Endothelial cell of umbilical vein (primary cell): ENCODE measurements at regions not wholly inside any gene's neighbourhood (a gene's known extent, or its start where the extent isn't known, plus 50 kb on each side); places are given as distances from the start of the nearest gene placed in this dataset.
"Not testable (repeated sequence)": the region's sequence is repeated elsewhere in the genome, so short reads cannot be mapped to it uniquely, and the experiment has no call there.

Experiments used
- BruUV-seq: library from RNA; stranded (reverse); fragments of 400-500 nt; replicated peaks from 2 replicates; lab custom pipeline; 2021; lab: Mats Ljungman, UMichigan
- CTCF ChIA-PET: fragments of 300-600, 350-600 bp; sonication (Branson Sonifier 250); formaldehyde crosslinking; loops from one replicate; lab custom pipeline; 2021; ENCODE audit warnings: antibody characterized with exemption, inconsistent platforms; lab: Charles Lee
- POLR2A ChIA-PET: fragments of 300-600, 350-600 bp; sonication (Branson Sonifier 250); formaldehyde crosslinking; loops from one replicate; lab custom pipeline; 2021; ENCODE audit warnings: antibody characterized with exemption, inconsistent platforms; lab: Charles Lee
- DNase-seq: peaks from one replicate; pipeline ENCODE4 v3.0.0-alpha.2; 2011; ENCODE audit warnings: low read depth, low spot score
- FAIRE-seq: peaks from 2 replicates; lab custom pipeline; 2011; peaks lifted over from hg19 to GRCh38; lab: Jason Lieb, UNC
- H2AFZ ChIP-seq: 2 replicates; pipeline ENCODE4 v1.6.0; 2012; ENCODE audit warnings: low read depth, low read length, control low read depth, inconsistent platforms
- H3K27ac ChIP-seq: 2 replicates; pipeline ENCODE4 v1.5.1; 2011; ENCODE audit warnings: low read depth, mild to moderate bottlenecking, control low read depth, low read length, moderate library complexity; ENCODE audit not compliant: insufficient read depth
- H3K27me3 ChIP-seq, 2 experiments: 2 replicates each; pipeline versions ENCODE4 v1.6.0 to v1.6.1; 2011; ENCODE audit warnings: low read length in 2 of 2, mixed read lengths in 1 of 2; ENCODE audit not compliant: control insufficient read depth in 2 of 2, insufficient read depth in 2 of 2
- H3K36me3 ChIP-seq, 2 experiments: 2 replicates in 1 of 2; 3 replicates in 1 of 2; pipeline ENCODE4 v1.5.1; 2011; ENCODE audit warnings: low read length in 2 of 2, mild to moderate bottlenecking in 1 of 2, moderate library complexity in 1 of 2; ENCODE audit not compliant: control insufficient read depth in 2 of 2, insufficient read depth in 2 of 2; ENCODE audit errors: extremely low read depth in 1 of 2
- H3K4me1 ChIP-seq: 3 replicates; pipeline ENCODE4 v1.5.1; 2011; ENCODE audit warnings: mild to moderate bottlenecking, low read length; ENCODE audit not compliant: control insufficient read depth, insufficient read depth; ENCODE audit errors: extremely low read depth
- H3K4me2 ChIP-seq: 2 replicates; pipeline ENCODE4 v1.6.1; 2011; ENCODE audit warnings: low read length, control low read depth, mixed read lengths; ENCODE audit not compliant: insufficient read depth
- H3K4me3 ChIP-seq, 3 experiments: fragments of 200-600 bp in 1 of 3; sonication (generic), shearing (Covaris generic) in 1 of 3; replicated peaks in 1 of 3; 2 replicates each; pipeline ENCODE4 v1.5.1; 2011 to 2016; ENCODE audit warnings: control low read depth in 3 of 3, low read length in 3 of 3, mild to moderate bottlenecking in 2 of 3, inconsistent platforms in 1 of 3, low read depth in 1 of 3, moderate library complexity in 1 of 3; ENCODE audit not compliant: insufficient read depth in 1 of 3
- H3K79me2 ChIP-seq: 2 replicates; pipeline ENCODE4 v1.6.0; 2012; ENCODE audit warnings: low read length, inconsistent platforms; ENCODE audit not compliant: control insufficient read depth, insufficient read depth
- H3K9ac ChIP-seq: replicated peaks from 2 replicates; pipeline ENCODE3; 2011; ENCODE audit warnings: low read length, control low read depth; ENCODE audit not compliant: insufficient read depth; ENCODE audit errors: extremely low read depth
- H3K9me1 ChIP-seq: replicated peaks from 3 replicates; pipeline ENCODE4 v1.6.0; 2011; ENCODE audit warnings: mild to moderate bottlenecking, low read length; ENCODE audit not compliant: control insufficient read depth, insufficient read depth; ENCODE audit errors: extremely low read depth
- H3K9me3 ChIP-seq: replicated peaks from 2 replicates; pipeline ENCODE4 v1.5.1; 2012; ENCODE audit warnings: low read length, inconsistent platforms; ENCODE audit not compliant: control insufficient read depth, insufficient read depth
- H4K20me1 ChIP-seq: replicated peaks from 2 replicates; pipeline ENCODE3; 2011; ENCODE audit warnings: mild to moderate bottlenecking, low read length; ENCODE audit not compliant: control insufficient read depth, insufficient read depth; ENCODE audit errors: extremely low read depth
- CTCF ChIP-seq, 2 donors: IDR thresholded peaks; 1 replicate in 1 of 2; 2 replicates in 1 of 2; pipeline ENCODE4 v1.5.1; 2011; ENCODE audit warnings: low read length in 2 of 2, mild to moderate bottlenecking in 2 of 2, moderate library complexity in 2 of 2, control low read depth in 1 of 2, inconsistent platforms in 1 of 2, low read depth in 1 of 2; ENCODE audit not compliant: insufficient read depth in 1 of 2; ENCODE audit errors: extremely low read depth in 1 of 2
- EZH2 ChIP-seq: IDR thresholded peaks from 2 replicates; pipeline ENCODE4 v1.6.1; 2012; ENCODE audit warnings: borderline replicate concordance, low read depth, mild to moderate bottlenecking, moderate library complexity, low read length, inconsistent platforms; ENCODE audit not compliant: severe bottlenecking
- FOS ChIP-seq: IDR thresholded peaks from 2 replicates; pipeline ENCODE4 v1.6.1; 2011; ENCODE audit warnings: mild to moderate bottlenecking, low read length, moderate library complexity, borderline replicate concordance; ENCODE audit not compliant: insufficient read depth
- GATA2 ChIP-seq: IDR thresholded peaks from 2 replicates; pipeline ENCODE4 v1.7.0; 2011; ENCODE audit warnings: low read depth, mild to moderate bottlenecking, moderate library complexity, mixed read lengths, low read length; ENCODE audit not compliant: insufficient read length, insufficient read depth
- JUN ChIP-seq: IDR thresholded peaks from 2 replicates; pipeline ENCODE4 v1.6.1; 2011; ENCODE audit warnings: borderline replicate concordance, low read depth; ENCODE audit not compliant: insufficient read length, insufficient read depth
- MAX ChIP-seq: IDR thresholded peaks from 2 replicates; pipeline ENCODE4 v1.6.1; 2011; ENCODE audit not compliant: insufficient read depth, insufficient read length
- MYC ChIP-seq: IDR thresholded peaks from one replicate; pipeline ENCODE4 v1.6.1; 2011; ENCODE audit warnings: mild to moderate bottlenecking, low read depth, low read length
- POLR2A ChIP-seq: IDR thresholded peaks from 2 replicates; pipeline ENCODE4 v1.6.1; 2012; ENCODE audit warnings: low read depth, mild to moderate bottlenecking, control low read depth, low read length
- POLR2AphosphoS5 ChIP-seq: IDR thresholded peaks from 2 replicates; pipeline ENCODE4 v1.6.1; 2012; ENCODE audit warnings: low read depth, mild to moderate bottlenecking, control low read depth, low read length, moderate library complexity; ENCODE audit not compliant: insufficient read depth
- dilution Hi-C: fragments of 300-500 bp; cut with MboI; formaldehyde crosslinking; loops from one replicate; pipeline ENCODE4 v1.15.0; 2019; ENCODE audit warnings: low sequenced_read_pairs; ENCODE audit not compliant: extremely low pct_ligation_motif_present
- intact Hi-C: fragments of 100-400 bp; cut with micrococcal nuclease; formaldehyde crosslinking; loops from one replicate; pipeline ENCODE4 v1.10.0; 2022

- FAIRE-seq, result no peak
- ChIA-PET CTCF (no interaction called here), POLR2A (no interaction called here)
- DNase-seq, result no peak
- TF ChIP-seq POLR2A (no peak), MAX (no peak), JUN (no peak), EZH2 (no peak), CTCF (IDR thresholded peaks at IDR 0.05; ENCODE audit: extremely low read depth in 1 of 2, insufficient read depth in 1 of 2, low read depth in 1 of 2, low read length in 2 of 2) (no peak), POLR2AphosphoS5 (no peak), GATA2 (no peak), MYC (no peak), FOS (no peak)
- Histone ChIP-seq H3K9me1 (no peaks in the 10 kb centered on the region), H3K4me1 (no peaks in the 10 kb centered on the region), H3K9ac (no peak overlapping the region), H3K27ac (no peak overlapping the region), H3K27me3 (no peaks in the 10 kb centered on the region), H3K4me2 (no peak overlapping the region), H4K20me1 (no peaks in the 10 kb centered on the region), H2AFZ (no peak overlapping the region), H3K9me3 (no peaks in the 10 kb centered on the region), H3K36me3 (no peaks in the 10 kb centered on the region), H3K79me2 (no peaks in the 10 kb centered on the region), H3K4me3 (no peak overlapping the region)
- intact Hi-C loops, result no loop called here
- no TSS peak for BruUV-seq
- dilution Hi-C loops, result no loop called here
Observed at GRCh38 chr6:135731116-135731515, 120.4 kb upstream of the PDE7B start.

GRCh38 chr6:135736351-135736750, 115.2 kb upstream of the PDE7B start:
- H3K9me3 ChIP-seq, CTCF ChIA-PET, FAIRE-seq, H4K20me1 ChIP-seq, H3K9ac ChIP-seq, H2AFZ ChIP-seq, POLR2A ChIA-PET, DNase-seq, H3K4me1 ChIP-seq, H3K4me3 ChIP-seq, H3K36me3 ChIP-seq, dilution Hi-C loops, H3K79me2 ChIP-seq, H3K9me1 ChIP-seq, H3K27me3 ChIP-seq, BruUV-seq, H3K27ac ChIP-seq, intact Hi-C loops, H3K4me2 ChIP-seq: not testable (repeated sequence)
